Thyroid gland (tissue), 4 donors: ENCODE measurements at regions not wholly inside any gene's neighbourhood (a gene's known extent, or its start where the extent isn't known, plus 50 kb on each side); places are given as distances from the start of the nearest gene placed in this dataset.

Experiments used
- DNase-seq, 2 donors: peaks; one replicate each; pipeline ENCODE4 v3.0.0-alpha.2; 2019
- H3K27ac ChIP-seq, 3 donors: fragments of 200-600 bp; sonication (generic); 1 replicate in 2 of 3; 2 replicates in 1 of 3; pipeline ENCODE4 v1.5.1; 2016 to 2019; ENCODE audit warnings: mild to moderate bottlenecking in 1 of 3, moderate library complexity in 1 of 3
- H3K27me3 ChIP-seq: fragments of 200-600 bp; sonication (generic); one replicate; pipeline ENCODE4 v1.5.1; 2019
- H3K36me3 ChIP-seq, 2 donors: fragments of 200-600 bp; sonication (generic); one replicate each; pipeline ENCODE4 v1.5.1; 2016 to 2019
- H3K4me1 ChIP-seq, 2 donors: fragments of 200-600 bp; sonication (generic); one replicate each; pipeline ENCODE4 v1.5.1; 2017 to 2019
- H3K4me3 ChIP-seq, 3 donors: fragments of 200-600 bp; sonication (generic); replicated peaks in 1 of 3; 1 replicate in 2 of 3; 2 replicates in 1 of 3; pipeline ENCODE4 v1.5.1; 2016; ENCODE audit warnings: mild to moderate bottlenecking in 1 of 3
- H3K9me3 ChIP-seq: fragments of 200-600 bp; sonication (generic); one replicate; pipeline ENCODE4 v1.5.1; 2017
- POLR2A ChIP-seq, 2 donors: fragments of 450-650 bp; IDR thresholded peaks; one replicate each; pipeline ENCODE4 v1.6.1; 2017; ENCODE audit warnings: antibody characterized with exemption in 2 of 2, mild to moderate bottlenecking in 2 of 2, moderate library complexity in 1 of 2
- WGBS, 2 donors: methylation state at CpG; one replicate each; pipeline ENCODE4 v1.1.5; 2017; 5-methylcytosine and 5-hydroxymethylcytosine counted together
- intact Hi-C: fragments of 100-400 bp; cut with DNase I; formaldehyde crosslinking; loops from one replicate; pipeline ENCODE4 v1.15.1; 2023
- TF ChIP-seq, protein P1 (sequence below), 6 experiments: fragments of 200-600 bp in 3 of 6; fragments of 450-650 bp in 3 of 6; sonication (generic) in 3 of 6; IDR thresholded peaks; one replicate each; pipeline ENCODE4 v1.5.1; 2016 to 2019; ENCODE audit warnings: antibody characterized with exemption in 6 of 6, mild to moderate bottlenecking in 2 of 6, inconsistent platforms in 1 of 6, moderate library complexity in 1 of 6

DNA sequence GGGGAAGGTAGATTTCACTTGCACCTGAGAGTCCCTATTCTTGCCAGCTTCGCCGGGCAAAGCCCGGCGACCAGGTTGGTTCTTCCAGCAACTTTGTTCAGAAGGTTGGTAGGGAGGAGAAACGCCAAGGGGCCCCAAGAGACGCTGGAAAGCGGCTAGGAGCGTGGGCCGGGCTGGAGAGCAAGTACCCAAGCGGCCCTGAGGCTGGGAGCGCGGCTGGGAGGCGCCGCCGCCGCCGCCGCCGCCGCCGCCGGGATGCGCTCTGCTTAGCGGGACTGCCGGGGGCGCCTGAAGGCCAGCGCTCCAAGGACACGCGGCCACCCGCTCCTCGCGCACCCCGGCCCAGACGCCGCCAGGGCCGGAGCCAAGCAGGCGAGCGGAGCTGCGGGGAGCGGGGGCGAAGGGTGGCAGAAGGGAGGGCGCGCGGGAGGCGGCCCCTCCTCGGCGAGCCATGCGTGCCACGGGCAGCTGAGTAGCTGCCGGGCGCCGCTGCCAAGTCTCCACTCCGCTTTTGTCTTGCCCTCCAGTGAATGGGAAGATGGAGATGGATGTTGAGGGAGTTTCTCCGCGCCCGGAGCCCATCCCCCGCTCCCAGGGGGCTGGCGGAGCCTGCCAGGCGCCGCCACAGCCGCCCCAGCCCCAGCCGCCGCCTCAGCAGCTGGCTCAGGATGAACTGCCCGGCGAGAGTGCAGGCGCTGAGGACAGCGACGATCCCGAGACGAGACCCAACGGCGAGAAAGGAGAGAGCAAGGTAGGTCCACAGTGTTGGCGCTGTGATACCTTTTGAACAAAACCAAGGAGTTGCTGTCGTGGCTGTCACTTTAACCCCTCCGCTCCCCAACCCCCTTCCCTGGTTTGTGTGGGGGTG lies 227.4 kb upstream of the AZI2 start:
- Histone ChIP-seq H3K9me3 (no peaks in the 10 kb centered on the region), H3K27ac (peak overlapping the region in 2 of 3 donors; percentile 33 to 57)
- peak; percentile 61 to 62 for DNase-seq

DNA sequence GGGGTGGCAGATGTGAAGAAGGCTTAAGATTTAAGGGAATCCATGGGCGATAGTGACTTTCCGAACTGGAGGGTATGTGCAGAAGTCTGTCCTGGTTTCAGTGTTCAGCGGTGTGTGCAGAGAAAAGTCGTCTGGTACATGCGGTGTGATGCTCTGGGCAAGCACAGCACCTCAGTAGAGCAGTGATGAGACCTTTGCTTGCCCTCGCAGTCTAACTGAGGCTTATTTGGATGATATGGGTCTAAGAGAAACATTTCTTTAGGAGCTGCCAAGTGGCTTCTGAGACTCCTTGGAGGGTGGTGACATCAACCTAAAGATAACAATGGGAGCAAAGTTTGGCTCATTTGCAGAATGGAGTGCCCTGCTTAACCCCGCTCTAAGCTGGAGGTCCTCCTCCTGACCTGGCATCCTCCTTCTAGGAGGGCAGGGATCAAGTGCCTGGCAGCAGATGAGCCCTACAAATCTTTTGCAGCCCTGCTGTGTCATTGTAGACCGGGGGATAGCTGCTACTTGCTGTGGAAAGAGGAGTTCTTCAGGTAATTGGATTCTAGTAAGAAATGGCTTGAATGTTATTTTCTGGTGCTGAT lies 228.1 kb upstream of the AZI2 start:
- DNase-seq = peak; percentile 5 to 8
- no peaks in the 10 kb centered on the region for H3K9me3 ChIP-seq
- intact Hi-C loops = no loop called here
- TF ChIP-seq POLR2A (IDR thresholded peaks at IDR 0.05) = no peak
- TF ChIP-seq, protein P1, sequence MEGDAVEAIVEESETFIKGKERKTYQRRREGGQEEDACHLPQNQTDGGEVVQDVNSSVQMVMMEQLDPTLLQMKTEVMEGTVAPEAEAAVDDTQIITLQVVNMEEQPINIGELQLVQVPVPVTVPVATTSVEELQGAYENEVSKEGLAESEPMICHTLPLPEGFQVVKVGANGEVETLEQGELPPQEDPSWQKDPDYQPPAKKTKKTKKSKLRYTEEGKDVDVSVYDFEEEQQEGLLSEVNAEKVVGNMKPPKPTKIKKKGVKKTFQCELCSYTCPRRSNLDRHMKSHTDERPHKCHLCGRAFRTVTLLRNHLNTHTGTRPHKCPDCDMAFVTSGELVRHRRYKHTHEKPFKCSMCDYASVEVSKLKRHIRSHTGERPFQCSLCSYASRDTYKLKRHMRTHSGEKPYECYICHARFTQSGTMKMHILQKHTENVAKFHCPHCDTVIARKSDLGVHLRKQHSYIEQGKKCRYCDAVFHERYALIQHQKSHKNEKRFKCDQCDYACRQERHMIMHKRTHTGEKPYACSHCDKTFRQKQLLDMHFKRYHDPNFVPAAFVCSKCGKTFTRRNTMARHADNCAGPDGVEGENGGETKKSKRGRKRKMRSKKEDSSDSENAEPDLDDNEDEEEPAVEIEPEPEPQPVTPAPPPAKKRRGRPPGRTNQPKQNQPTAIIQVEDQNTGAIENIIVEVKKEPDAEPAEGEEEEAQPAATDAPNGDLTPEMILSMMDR (IDR thresholded peaks at IDR 0.05) = no peak
- no peaks in the 10 kb centered on the region for H3K36me3 ChIP-seq
- H3K4me3 ChIP-seq = peak overlapping the region; percentile 30 to 50 (median 48)
- no peaks in the 10 kb centered on the region for H3K4me1 ChIP-seq
- H3K27ac ChIP-seq = peak overlapping the region in 1 of 3 donors; percentile 33
- H3K27me3 ChIP-seq = no peaks in the 10 kb centered on the region
- WGBS, 2 donors = 7% methylated on average over 8 of the region's 8 CpGs

More for the DNA sequence above, 227.4 kb upstream of the AZI2 start:
- intact Hi-C loops = no loop called here
- no peak for TF ChIP-seq POLR2A (IDR thresholded peaks at IDR 0.05)
- Histone ChIP-seq H3K27me3 (no peaks in the 10 kb centered on the region), H3K36me3 (no peaks in the 10 kb centered on the region), H3K4me3 (peak overlapping the region; percentile 30 to 50 (median 48)), H3K4me1 (no peaks in the 10 kb centered on the region)
- 1 to 4% methylated on average over 20 to 26 of the region's 75 CpGs for WGBS, 2 donors

DNA sequence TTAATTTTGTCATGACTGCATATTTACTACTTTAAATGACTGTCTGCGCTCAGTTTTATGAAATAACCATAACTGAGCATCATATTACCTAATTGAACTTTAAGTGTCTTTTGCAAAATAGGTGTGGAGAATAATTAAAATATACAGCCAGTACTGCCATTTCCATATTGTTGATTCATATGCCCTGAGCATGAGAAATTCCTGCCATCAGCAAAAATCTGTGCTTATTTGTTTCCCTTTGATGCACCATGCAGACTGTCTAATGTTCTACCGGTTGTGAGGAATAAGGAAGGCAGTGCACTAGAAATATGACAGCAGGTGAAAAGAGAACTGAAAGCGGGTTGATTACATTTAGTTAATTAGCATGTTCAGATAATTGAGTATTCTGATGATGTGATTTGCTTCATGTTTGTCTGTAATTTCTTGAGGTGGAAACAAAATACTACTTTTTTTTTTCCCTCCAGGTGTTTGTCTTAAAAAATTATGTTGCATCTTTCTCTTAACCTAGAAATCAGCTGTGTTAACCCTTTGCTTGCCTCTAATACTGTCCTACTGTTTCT lies 229.4 kb upstream of the AZI2 start:
- Histone ChIP-seq H3K27ac (no peak overlapping the region), H3K27me3 (no peaks in the 10 kb centered on the region), H3K4me3 (no peak overlapping the region), H3K9me3 (no peaks in the 10 kb centered on the region), H3K36me3 (no peaks in the 10 kb centered on the region), H3K4me1 (no peaks in the 10 kb centered on the region)
- no peak for DNase-seq
- 84 to 86% methylated on average over 3 of the region's 3 CpGs for WGBS, 2 donors
- no peak for TF ChIP-seq POLR2A (IDR thresholded peaks at IDR 0.05)
- TF ChIP-seq, protein P1 (IDR thresholded peaks at IDR 0.05) = no peak
- intact Hi-C loops = no loop called here

DNA sequence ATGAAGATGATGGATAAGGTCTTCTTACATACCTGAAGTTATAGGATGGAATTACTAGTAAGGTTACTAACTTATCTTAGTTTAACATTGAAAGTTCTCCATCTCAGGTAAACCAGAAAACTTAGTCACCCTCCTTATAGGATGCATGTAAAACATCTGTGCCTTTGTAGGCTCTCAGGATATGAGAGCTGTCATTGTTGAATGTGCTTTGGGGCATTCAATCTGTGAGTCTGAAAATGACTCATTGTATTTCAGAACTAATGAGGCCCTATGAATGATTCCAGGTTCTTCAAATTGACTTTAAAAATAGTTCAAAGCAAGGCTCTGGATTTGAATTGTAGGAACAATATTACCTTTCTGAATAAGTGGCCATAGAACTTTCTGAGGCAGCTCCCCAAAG lies 237.7 kb upstream of the AZI2 start:
- TF ChIP-seq POLR2A (IDR thresholded peaks at IDR 0.05) = no peak
- TF ChIP-seq, protein P1 (IDR thresholded peaks at IDR 0.05) = no peak
- no peaks in the 10 kb centered on the region for H3K9me3 ChIP-seq
- H3K36me3 ChIP-seq = no peaks in the 10 kb centered on the region
- peaks cover 0 to 4% of the 10 kb centered on the region in 2 donors for H3K4me1 ChIP-seq
- no peaks in the 10 kb centered on the region for H3K27me3 ChIP-seq
- no peak for DNase-seq
- peak overlapping the region in 2 of 3 donors; percentile 23 to 36 for H3K27ac ChIP-seq
- intact Hi-C loops = no loop called here
- no peak overlapping the region for H3K4me3 ChIP-seq

DNA sequence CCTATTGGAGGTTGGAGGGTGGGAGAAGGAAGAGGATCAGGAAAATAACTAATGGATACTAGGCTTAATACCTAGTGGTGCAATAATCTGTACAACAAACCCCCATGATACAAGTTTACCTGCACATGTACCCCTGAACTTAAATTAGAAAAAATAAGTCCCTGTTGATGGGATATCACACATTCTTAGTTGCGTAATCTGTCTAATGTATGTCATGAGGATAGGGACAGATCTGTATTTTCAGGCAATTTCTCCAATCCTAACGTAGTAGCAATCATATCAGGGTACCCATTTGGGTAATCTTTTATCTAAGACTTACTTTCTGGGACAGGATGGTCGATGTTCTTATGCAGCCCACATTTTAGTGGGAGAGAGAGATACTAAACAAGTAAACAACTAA lies 239.1 kb upstream of the AZI2 start:
- Histone ChIP-seq H3K27ac (no peak overlapping the region), H3K4me1 (peaks cover 0 to 4% of the 10 kb centered on the region in 2 donors), H3K9me3 (no peaks in the 10 kb centered on the region), H3K4me3 (no peak overlapping the region), H3K36me3 (no peaks in the 10 kb centered on the region), H3K27me3 (no peaks in the 10 kb centered on the region)
- TF ChIP-seq, protein P1 (IDR thresholded peaks at IDR 0.05) = no peak
- no peak for TF ChIP-seq POLR2A (IDR thresholded peaks at IDR 0.05)
- intact Hi-C loops = no loop called here
- DNase-seq = no peak
- 91 to 93% methylated on average over 3 of the region's 3 CpGs for WGBS, 2 donors
